HepG2 (cell line): ENCODE measurements at regions not wholly inside any gene's neighbourhood (a gene's known extent, or its start where the extent isn't known, plus 50 kb on each side); places are given as distances from the start of the nearest gene placed in this dataset.

ENCODE experiments used
- AHR ChIP-seq: IDR thresholded peaks from 2 replicates; pipeline ENCODE4 v1.6.1; 2018; ENCODE audit warnings: missing genetic modification reagents, missing compliant biosample characterization
- CENPX ChIP-seq: sonication (generic); formaldehyde crosslinking; IDR thresholded peaks from 2 replicates; pipeline ENCODE4 v1.9.0; 2021; ENCODE audit warnings: mild to moderate bottlenecking, missing genetic modification reagents, moderate library complexity
- CSRNP1 ChIP-seq: sonication (generic); formaldehyde crosslinking; IDR thresholded peaks from 2 replicates; pipeline ENCODE4 v1.8.1; 2023; ENCODE audit warnings: mild to moderate bottlenecking, missing genetic modification reagents
- GMEB2 ChIP-seq: IDR thresholded peaks from 2 replicates; pipeline ENCODE4 v1.6.1; 2016; ENCODE audit warnings: missing biosample characterization, missing genetic modification reagents, low read depth
- HMGXB4 ChIP-seq, 2 experiments: sonication (generic) in 1 of 2; formaldehyde crosslinking in 1 of 2; IDR thresholded peaks; 2 replicates each; pipeline versions ENCODE4 v1.4.0 to v1.6.1; 2018 to 2020; ENCODE audit warnings: missing genetic modification reagents in 2 of 2, borderline replicate concordance in 1 of 2, low read depth in 1 of 2, mild to moderate bottlenecking in 1 of 2, missing biosample characterization in 1 of 2
- IKZF4 ChIP-seq: sonication (generic); formaldehyde crosslinking; IDR thresholded peaks from 2 replicates; pipeline ENCODE4 v1.5.1; 2020; ENCODE audit warnings: borderline replicate concordance, mild to moderate bottlenecking, low read depth, missing genetic modification reagents; ENCODE audit errors: not compliant biosample characterization
- KDM3A ChIP-seq: IDR thresholded peaks from 2 replicates; pipeline ENCODE4 v1.6.1; 2018; ENCODE audit warnings: low read depth, missing compliant biosample characterization
- NKX3-1 ChIP-seq: sonication (generic); formaldehyde crosslinking; IDR thresholded peaks from 2 replicates; pipeline ENCODE4 v1.5.0; 2020; ENCODE audit warnings: missing genetic modification reagents
- SALL1 ChIP-seq: sonication (generic); formaldehyde crosslinking; IDR thresholded peaks from 2 replicates; pipeline ENCODE4 v1.8.0; 2022; ENCODE audit warnings: mild to moderate bottlenecking, missing genetic modification reagents
- SETDB1 ChIP-seq: sonication (generic); formaldehyde crosslinking; IDR thresholded peaks from 2 replicates; pipeline ENCODE4 v1.5.1; 2020; ENCODE audit warnings: missing genetic modification reagents, mild to moderate bottlenecking, borderline replicate concordance
- ZFP36L2 ChIP-seq: sonication (generic); formaldehyde crosslinking; IDR thresholded peaks from 2 replicates; pipeline ENCODE4 v1.4.0; 2020; ENCODE audit warnings: missing genetic modification reagents
- ZFP91 ChIP-seq: sonication (generic); formaldehyde crosslinking; IDR thresholded peaks from 2 replicates; pipeline ENCODE4 v1.9.0; 2022; ENCODE audit warnings: missing genetic modification reagents, mild to moderate bottlenecking, borderline replicate concordance
- ZKSCAN8 ChIP-seq: IDR thresholded peaks from 2 replicates; pipeline ENCODE4 v1.6.1; 2016; ENCODE audit warnings: borderline replicate concordance, missing genetic modification reagents, missing compliant biosample characterization
- ZNF124 ChIP-seq: sonication (generic); formaldehyde crosslinking; IDR thresholded peaks from 2 replicates; pipeline ENCODE4 v1.4.0; 2020; ENCODE audit warnings: missing genetic modification reagents
- ZNF33B ChIP-seq: sonication (generic); formaldehyde crosslinking; IDR thresholded peaks from 2 replicates; pipeline ENCODE4 v1.5.1; 2020; ENCODE audit warnings: mild to moderate bottlenecking, missing genetic modification reagents

- TF ChIP-seq GMEB2 (CRISPR knock-in tag) (no peak), SALL1 (CRISPR knock-in tag) (peak; percentile 58), HMGXB4 (CRISPR knock-in tag; IDR thresholded peaks at IDR 0.05; ENCODE audit: borderline replicate concordance in 1 of 2, low read depth in 1 of 2) (0 out of 4 replicates have a peak, but pooled peaks have one; percentile 27 to 29), CSRNP1 (no peak), AHR (0 out of 2 replicates have a peak, but pooled peaks have one; percentile 37), IKZF4 (CRISPR knock-in tag) (no peak), SETDB1 (CRISPR knock-in tag) (no peak), NKX3-1 (no peak), CENPX (CRISPR knock-in tag) (no peak), ZKSCAN8 (CRISPR knock-in tag) (no peak), ZFP36L2 (CRISPR knock-in tag) (no peak), ZFP91 (CRISPR knock-in tag) (0 out of 2 replicates have a peak, but pooled peaks have one; percentile 21), ZNF33B (no peak), KDM3A (CRISPR knock-in tag) (no peak), ZNF124 (no peak)
These were observed 98.9 kb upstream of the TBC1D5 start (continued) for GRCh38 chr3:17841190-17841828.
